Medulla oblongata (tissue), 1 donor: ENCODE measurements at regions not wholly inside any gene's neighbourhood (a gene's known extent, or its start where the extent isn't known, plus 50 kb on each side); places are given as distances from the start of the nearest gene placed in this dataset.

Experiments
- DNase-seq: peaks from one replicate; pipeline ENCODE4 v3.0.0-alpha.2; 2015; ENCODE audit errors: extremely low spot score

- DNase-seq = no peak
Observed at GRCh38 chr9:26061948-26062575, 383.8 kb upstream of the TUSC1 start.

GRCh38 chr9:26058111-26058895 is 380.1 kb upstream of the TUSC1 start:
- no peak for DNase-seq

GRCh38 chr9:26057050-26057449 is 378.8 kb upstream of the TUSC1 start:
- peak; percentile 9 for DNase-seq

GRCh38 chr9:26054600-26055520 is 376.6 kb upstream of the TUSC1 start:
- DNase-seq = no peak

GRCh38 chr9:26053954-26054353 is 375.7 kb upstream of the TUSC1 start:
- no peak for DNase-seq

- no peak for DNase-seq
Observed at GRCh38 chr9:26043431-26043830, 365.2 kb upstream of the TUSC1 start.

GRCh38 chr9:26034786-26035185 is 356.5 kb upstream of the TUSC1 start:
- DNase-seq = no peak

GRCh38 chr9:26033336-26033735 is 355.1 kb upstream of the TUSC1 start:
- no peak for DNase-seq

GRCh38 chr9:26026423-26027100 is 348.3 kb upstream of the TUSC1 start:
- no peak for DNase-seq

GRCh38 chr9:26013199-26013598 is 335.0 kb upstream of the TUSC1 start:
- DNase-seq = no peak

GRCh38 chr9:26012797-26013196 is 334.6 kb upstream of the TUSC1 start:
- no peak for DNase-seq

- DNase-seq = no peak
Observed at GRCh38 chr9:25994605-25995004, 316.4 kb upstream of the TUSC1 start.

GRCh38 chr9:25990376-25990775 is 312.1 kb upstream of the TUSC1 start:
- no peak for DNase-seq

- DNase-seq = no peak
Observed at GRCh38 chr9:25975667-25976066, 297.4 kb upstream of the TUSC1 start.

GRCh38 chr9:25964239-25964638 is 286.0 kb upstream of the TUSC1 start:
- DNase-seq = peak; percentile 59

GRCh38 chr9:25960178-25960577 is 281.9 kb upstream of the TUSC1 start:
- DNase-seq = no peak

- no peak for DNase-seq
Observed at GRCh38 chr9:25954209-25954608, 276.0 kb upstream of the TUSC1 start.

GRCh38 chr9:25948182-25948581 is 269.9 kb upstream of the TUSC1 start:
- no peak for DNase-seq

- DNase-seq = no peak
Observed at GRCh38 chr9:25939126-25939525, 260.9 kb upstream of the TUSC1 start.

GRCh38 chr9:25936031-25936430 is 257.8 kb upstream of the TUSC1 start:
- DNase-seq = no peak

- DNase-seq = no peak
Observed at GRCh38 chr9:25935188-25935587, 256.9 kb upstream of the TUSC1 start.

- no peak for DNase-seq
Observed at GRCh38 chr9:25918761-25919160, 240.5 kb upstream of the TUSC1 start.
